Motor neuron (in vitro differentiated cells): ENCODE measurements at regions not wholly inside any gene's neighbourhood (a gene's known extent, or its start where the extent isn't known, plus 50 kb on each side); places are given as distances from the start of the nearest gene placed in this dataset.

ENCODE experiments used
- ATAC-seq, 8 experiments: fragments of 200-7000 bp; cut with Tn5 transposase; replicated peaks in 6 of 8; 2 replicates each; pipeline ENCODE4 v1.8.0; 2021; ENCODE audit warnings: mild to moderate bottlenecking in 8 of 8, moderate library complexity in 8 of 8
- H3K27ac ChIP-seq, 2 donors: fragments of 250-450 bp; sonication (Bioruptor Pico); 2 replicates each; pipeline ENCODE4 v1.9.0; 2021; ENCODE audit warnings: antibody characterized with exemption in 2 of 2, mild to moderate bottlenecking in 2 of 2, moderate library complexity in 1 of 2
- H3K4me1 ChIP-seq, 2 donors: fragments of 250-450 bp; sonication (Bioruptor Pico); replicated peaks in 1 of 2; 2 replicates each; pipeline ENCODE4 v1.6.1; 2021; ENCODE audit warnings: antibody characterized with exemption in 2 of 2, mild to moderate bottlenecking in 2 of 2, moderate library complexity in 1 of 2
- H3K4me3 ChIP-seq, 5 donors: fragments of 250-450 bp; sonication (Bioruptor Pico); 2 replicates each; pipeline ENCODE4 v1.9.0; 2021; ENCODE audit warnings: antibody characterized with exemption in 5 of 5, mild to moderate bottlenecking in 5 of 5, moderate library complexity in 4 of 5
- WGBS, 10 experiments: fragments of 450-650 bp; shearing (Covaris generic); methylation state at CpG; one replicate each; pipeline ENCODE4 v1.0.0; 2022; 5-methylcytosine and 5-hydroxymethylcytosine counted together
- in situ Hi-C, 9 experiments: fragments of 400-800 bp; cut with MboI; loops; one replicate each; pipeline ENCODE4 v1.15.0; 2021; ENCODE audit warnings: low sequenced_read_pairs in 9 of 9, low pct_unique_long_range_greater_than_20kb in 2 of 9; ENCODE audit not compliant: unreplicated experiment in 9 of 9

DNA sequence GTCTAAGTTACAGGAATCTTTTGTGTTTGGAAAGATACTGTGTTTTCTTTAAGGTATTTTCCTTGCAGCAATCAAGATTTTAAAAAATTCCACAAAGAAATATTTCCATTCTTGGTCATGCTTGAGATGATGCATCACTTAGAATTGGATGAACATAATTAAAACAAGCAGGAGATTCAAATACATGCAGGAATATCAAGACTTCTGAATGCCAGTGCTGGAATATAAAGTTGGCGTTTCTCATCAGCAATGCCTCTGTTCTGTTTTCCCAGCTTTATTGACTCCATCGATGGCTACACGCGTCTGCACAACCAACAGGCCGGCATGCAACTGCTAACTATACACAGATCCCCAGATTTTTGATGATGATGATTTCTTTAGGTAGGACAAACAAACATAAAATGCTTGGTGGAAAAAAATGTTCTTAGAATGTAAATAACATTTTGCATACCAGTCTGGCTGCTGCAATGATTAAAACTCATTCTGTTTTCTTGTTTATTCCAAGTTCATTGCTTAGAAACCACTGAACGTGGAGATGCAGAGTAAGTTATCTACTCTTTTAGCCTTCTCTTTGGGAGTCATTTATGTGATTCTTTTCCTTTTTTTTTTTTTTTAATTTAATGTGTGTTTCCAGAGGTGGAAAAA is 91.3 kb upstream of the FAM171A1 start:
- Histone ChIP-seq H3K4me1 (no peaks in the 10 kb centered on the region), H3K4me3 (no peak overlapping the region), H3K27ac (no peak overlapping the region)
- in situ Hi-C loops, result no loop called here
- 20 to 100% (median 87%) methylated on average over 1 to 6 of the region's 6 CpGs; no CpG with 5 or more reads in 1 of the 10 experiments for WGBS, 10 experiments
- ATAC-seq, result peak in 2 of 8 experiments; percentile 7 to 53

DNA sequence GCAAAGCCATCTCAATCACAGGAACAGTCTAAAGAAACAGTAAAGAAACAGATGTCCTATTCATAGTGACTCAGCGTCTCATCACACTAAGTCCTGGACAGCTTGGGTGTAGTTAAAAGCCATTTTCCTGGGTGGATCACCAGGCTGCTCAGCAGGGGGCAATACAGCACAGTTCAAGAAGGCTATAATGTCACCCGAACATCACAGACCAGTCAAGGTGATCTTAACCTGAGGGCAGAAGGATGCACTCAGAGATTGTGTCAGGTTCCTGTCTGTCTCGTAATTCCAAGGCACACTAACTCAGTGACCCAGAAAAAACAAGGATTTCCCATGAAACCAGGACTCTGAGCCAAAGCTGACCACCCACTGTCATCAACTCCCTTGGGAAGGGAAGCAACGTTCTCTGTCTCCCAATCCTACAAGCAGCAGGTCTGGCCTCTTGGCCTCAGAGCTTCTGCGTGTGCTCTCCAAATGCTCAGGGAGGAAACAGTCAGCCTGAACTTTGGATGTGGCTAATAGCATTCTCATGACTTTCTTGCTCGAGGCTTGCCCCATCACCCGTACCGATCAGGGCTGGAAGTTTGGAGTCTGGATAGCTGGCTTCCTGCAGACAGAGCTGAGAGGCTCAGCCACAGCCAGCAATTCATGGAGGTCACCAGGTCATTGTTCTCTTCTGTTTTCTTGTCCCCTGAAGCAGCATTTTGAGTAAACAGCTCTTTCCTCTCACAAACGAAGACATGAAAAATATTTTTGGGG is 90.4 kb upstream of the FAM171A1 start:
- Histone ChIP-seq H3K4me3 (no peak overlapping the region), H3K27ac (no peak overlapping the region), H3K4me1 (no peaks in the 10 kb centered on the region)
- peak in 3 of 8 experiments; percentile 94 to 96 (median 95) for ATAC-seq
- WGBS, 10 experiments, result 0 to 83% (median 48%) methylated on average over 1 to 8 of the region's 9 CpGs; no CpG with 5 or more reads in 1 of the 10 experiments
- in situ Hi-C loops, result no loop called here

DNA sequence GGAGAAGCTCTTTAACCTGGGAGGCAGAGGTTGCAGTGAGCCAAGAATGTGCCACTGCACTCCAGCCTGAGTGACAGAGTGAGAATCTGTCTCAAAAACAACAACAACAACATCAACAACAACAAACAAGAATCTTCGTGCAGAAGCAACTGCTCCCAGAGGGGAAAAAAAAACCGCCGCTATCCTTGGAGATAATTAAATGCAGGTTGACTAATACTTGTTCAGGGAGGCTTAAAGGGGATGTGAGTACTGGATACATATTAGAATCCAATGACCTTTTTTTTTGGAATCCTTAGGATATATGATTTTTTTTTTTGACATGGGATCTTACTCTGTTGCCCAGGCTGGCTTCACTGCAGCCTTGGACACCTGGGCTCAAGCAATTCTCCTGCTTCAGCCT is 89.6 kb upstream of the FAM171A1 start:
- in situ Hi-C loops, result no loop called here
- ATAC-seq, result no peak
- Histone ChIP-seq H3K27ac (no peak overlapping the region), H3K4me3 (no peak overlapping the region), H3K4me1 (no peaks in the 10 kb centered on the region)
- WGBS, 10 experiments, result 28 to 100% (median 89%) methylated on average over 2 to 3 of the region's 3 CpGs; no CpG with 5 or more reads in 4 of the 10 experiments

GRCh38 chr10:15459218-15459617 is 88.1 kb upstream of the FAM171A1 start:
- Histone ChIP-seq H3K27ac (no peak overlapping the region), H3K4me1 (no peaks in the 10 kb centered on the region), H3K4me3 (no peak overlapping the region)
- no peak for ATAC-seq
- in situ Hi-C loops, result no loop called here
- 60 to 100% (median 83%) methylated on average over 1 of the region's 1 CpG; no CpG with 5 or more reads in 2 of the 10 experiments for WGBS, 10 experiments

- peaks cover 0 to 7% of the 10 kb centered on the region in 2 donors for H3K4me1 ChIP-seq
- in situ Hi-C loops, result no loop called here
- H3K27ac ChIP-seq, result no peak overlapping the region
- ATAC-seq, result no peak
- WGBS, 10 experiments, result 63 to 100% (median 88%) methylated on average over 1 to 5 of the region's 5 CpGs; no CpG with 5 or more reads in 2 of the 10 experiments
- H3K4me3 ChIP-seq, result no peak overlapping the region
Observed at GRCh38 chr10:15457382-15457781, 86.3 kb upstream of the FAM171A1 start.

DNA sequence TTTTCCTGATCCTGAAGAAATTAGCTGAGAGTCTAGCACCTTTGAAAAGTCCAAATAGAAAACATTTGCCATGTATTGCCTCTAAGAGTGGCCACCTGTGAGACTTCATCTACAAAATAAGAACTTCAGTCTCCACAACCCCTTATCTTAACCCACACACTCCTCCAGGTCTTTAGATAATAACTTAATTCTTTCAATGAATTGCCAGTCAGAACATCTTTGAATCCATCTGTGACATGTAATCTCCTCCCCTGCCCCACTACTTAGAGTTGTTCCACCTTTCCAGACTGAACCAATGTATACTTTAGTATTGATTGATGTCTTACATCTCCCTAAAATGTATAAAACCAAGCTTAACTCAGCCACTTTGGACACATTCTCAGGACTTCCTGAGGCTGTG is 84.4 kb upstream of the FAM171A1 start:
- Histone ChIP-seq H3K4me1 (peaks cover 12 to 16% of the 10 kb centered on the region in 2 donors), H3K4me3 (no peak overlapping the region)
- in situ Hi-C loops, result no loop called here

GRCh38 chr10:15453926-15454325 is 82.8 kb upstream of the FAM171A1 start:
- in situ Hi-C loops, result no loop called here
- peaks cover 12 to 16% of the 10 kb centered on the region in 2 donors for H3K4me1 ChIP-seq
- no peak for ATAC-seq
- 20 to 90% (median 85%) methylated on average over 1 to 3 of the region's 3 CpGs; no CpG with 5 or more reads in 5 of the 10 experiments for WGBS, 10 experiments
- no peak overlapping the region for H3K4me3 ChIP-seq
- no peak overlapping the region for H3K27ac ChIP-seq

More for the DNA sequence above, 84.4 kb upstream of the FAM171A1 start:
- H3K27ac ChIP-seq, result no peak overlapping the region
- ATAC-seq, result no peak

- no peak for ATAC-seq
- peaks cover 12 to 16% of the 10 kb centered on the region in 2 donors for H3K4me1 ChIP-seq
- in situ Hi-C loops, result no loop called here
- WGBS, 10 experiments, result 43 to 100% (median 93%) methylated on average over 1 to 5 of the region's 5 CpGs; no CpG with 5 or more reads in 2 of the 10 experiments
- no peak overlapping the region for H3K4me3 ChIP-seq
- no peak overlapping the region for H3K27ac ChIP-seq
Observed at GRCh38 chr10:15453457-15453856, 82.4 kb upstream of the FAM171A1 start.

DNA sequence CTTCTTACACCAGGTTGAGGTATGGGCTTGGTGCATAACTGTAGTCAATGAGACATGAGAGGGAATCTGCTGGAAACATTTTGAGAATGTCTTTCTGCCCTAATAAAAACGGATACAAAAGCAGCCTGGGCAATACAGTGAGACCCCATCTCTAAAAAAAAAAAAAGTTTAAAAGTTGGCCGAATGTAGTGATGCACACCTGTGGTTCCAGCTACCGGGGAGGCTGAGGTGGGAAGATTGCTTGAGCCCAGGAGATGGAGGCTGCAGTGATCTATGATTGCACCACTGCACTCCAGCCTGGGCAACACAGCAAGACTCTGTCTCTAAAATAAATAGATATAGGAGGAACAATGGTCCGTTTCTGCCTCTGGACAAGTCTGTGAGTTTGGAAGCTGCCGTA is 81.5 kb upstream of the FAM171A1 start:
- Histone ChIP-seq H3K4me1 (peaks cover 12 to 16% of the 10 kb centered on the region in 2 donors), H3K27ac (no peak overlapping the region), H3K4me3 (no peak overlapping the region)
- ATAC-seq, result no peak
- in situ Hi-C loops, result no loop called here
- WGBS, 10 experiments, result 20 to 92% (median 77%) methylated on average over 1 to 4 of the region's 5 CpGs; no CpG with 5 or more reads in 4 of the 10 experiments

DNA sequence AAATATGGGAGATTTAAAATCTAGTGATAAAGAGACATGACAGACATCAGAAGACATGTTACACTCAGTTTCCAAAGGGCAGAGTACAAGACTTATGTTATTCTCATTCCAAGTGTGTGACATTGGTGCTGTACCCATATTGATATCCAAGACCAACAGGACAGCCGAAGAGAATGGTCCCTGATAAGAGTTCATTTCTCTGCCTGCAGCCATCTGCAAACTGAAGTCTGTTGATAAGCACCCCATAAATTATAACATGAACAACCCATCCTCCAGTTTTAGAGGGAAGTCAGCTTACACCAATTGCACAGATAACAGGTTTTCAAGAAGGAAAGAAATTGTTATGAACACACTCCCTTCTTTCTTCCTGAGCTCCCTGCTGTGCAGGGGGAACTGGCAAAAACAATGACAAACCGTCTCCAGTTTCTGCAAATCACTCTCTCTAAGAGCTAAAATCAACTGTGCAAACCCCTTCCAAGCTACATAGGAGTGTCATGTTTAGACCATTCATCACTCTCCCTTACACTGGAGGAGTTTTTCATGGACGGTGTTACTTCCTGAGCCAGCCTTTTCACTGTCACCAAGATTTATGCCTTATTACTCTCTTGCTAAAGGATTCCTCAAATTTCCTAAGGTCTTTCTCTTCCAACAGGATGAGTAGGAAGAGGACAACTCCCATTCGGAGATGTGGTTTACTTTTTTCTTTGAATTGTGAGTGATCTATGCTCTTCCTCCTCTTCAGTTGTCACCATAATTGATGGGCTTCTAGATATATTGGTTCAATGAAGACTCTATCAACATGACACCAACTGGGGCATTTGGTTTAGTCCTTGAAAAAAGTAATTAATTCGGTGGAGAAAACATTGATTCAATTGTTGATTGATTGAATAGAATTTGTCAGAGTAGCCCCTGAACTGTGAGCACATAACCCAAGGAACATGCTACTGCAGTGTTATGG is 80.3 kb upstream of the FAM171A1 start:
- WGBS, 10 experiments, result 17 to 51% (median 38%) methylated on average over 2 to 5 of the region's 5 CpGs; no CpG with 5 or more reads in 1 of the 10 experiments
- Histone ChIP-seq H3K27ac (no peak overlapping the region), H3K4me1 (peaks cover 12 to 16% of the 10 kb centered on the region in 2 donors), H3K4me3 (no peak overlapping the region)
- in situ Hi-C loops, result no loop called here
- peak in 5 of 8 experiments; percentile 93 to 99 (median 98) for ATAC-seq

GRCh38 chr10:15448598-15448997 is 77.5 kb upstream of the FAM171A1 start:
- Histone ChIP-seq H3K27ac (no peak overlapping the region), H3K4me1 (peaks cover 11 to 16% of the 10 kb centered on the region in 2 donors), H3K4me3 (no peak overlapping the region)
- ATAC-seq, result peak in 2 of 8 experiments; percentile 13 to 59
- 69 to 95% (median 89%) methylated on average over 2 to 6 of the region's 9 CpGs; no CpG with 5 or more reads in 1 of the 10 experiments for WGBS, 10 experiments
- in situ Hi-C loops, result loop anchor here in 3 of 9 experiments (10.0 to 25.0 kb wide), 2 partner anchors 264 to 276 kb away; partner anchors contain the start of gene ITGA8 (in 2 of the 3)

DNA sequence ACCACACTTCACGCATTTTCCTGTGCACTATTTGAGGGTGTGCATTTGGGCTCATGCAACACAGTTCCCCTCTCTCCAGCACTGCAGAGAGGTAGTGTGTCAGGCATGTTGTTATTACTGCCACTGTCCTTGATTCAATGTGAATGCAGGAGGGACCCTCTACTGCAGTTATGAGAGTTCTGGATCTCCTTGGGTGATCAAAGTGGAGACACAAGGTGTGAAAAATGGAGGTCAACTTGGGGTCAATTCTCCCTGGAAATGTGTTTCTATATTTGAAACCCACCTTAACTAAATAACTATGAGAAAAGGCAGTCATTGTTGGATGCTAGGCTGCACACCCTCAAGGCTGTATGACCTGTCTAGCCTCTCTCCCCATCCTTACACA is 73.9 kb upstream of the FAM171A1 start:
- in situ Hi-C loops, result loop anchor here in 3 of 9 experiments (10.0 to 25.0 kb wide), 2 partner anchors 267 to 280 kb away; partner anchors contain the start of gene ITGA8 (in 2 of the 3)
- H3K4me3 ChIP-seq, result no peak overlapping the region
- peak in 1 of 8 experiments; percentile 30 for ATAC-seq
- H3K27ac ChIP-seq, result no peak overlapping the region
- no peaks in the 10 kb centered on the region for H3K4me1 ChIP-seq
- 0 to 100% methylated on average over 1 of the region's 1 CpG; no CpG with 5 or more reads in 8 of the 10 experiments for WGBS, 10 experiments
